GM21381 (cell line): ENCODE measurements at regions not wholly inside any gene's neighbourhood (a gene's known extent, or its start where the extent isn't known, plus 50 kb on each side); places are given as distances from the start of the nearest gene placed in this dataset.
"Not testable (repeated sequence)": the region's sequence is repeated elsewhere in the genome, so short reads cannot be mapped to it uniquely, and the experiment has no call there.

Source experiments
- ATAC-seq: cut with Tn5 transposase; IDR thresholded peaks from one replicate; pipeline ENCODE4 v1.9.1; 2021; ENCODE audit warnings: mild to moderate bottlenecking, moderate library complexity; ENCODE audit not compliant: unreplicated experiment

DNA sequence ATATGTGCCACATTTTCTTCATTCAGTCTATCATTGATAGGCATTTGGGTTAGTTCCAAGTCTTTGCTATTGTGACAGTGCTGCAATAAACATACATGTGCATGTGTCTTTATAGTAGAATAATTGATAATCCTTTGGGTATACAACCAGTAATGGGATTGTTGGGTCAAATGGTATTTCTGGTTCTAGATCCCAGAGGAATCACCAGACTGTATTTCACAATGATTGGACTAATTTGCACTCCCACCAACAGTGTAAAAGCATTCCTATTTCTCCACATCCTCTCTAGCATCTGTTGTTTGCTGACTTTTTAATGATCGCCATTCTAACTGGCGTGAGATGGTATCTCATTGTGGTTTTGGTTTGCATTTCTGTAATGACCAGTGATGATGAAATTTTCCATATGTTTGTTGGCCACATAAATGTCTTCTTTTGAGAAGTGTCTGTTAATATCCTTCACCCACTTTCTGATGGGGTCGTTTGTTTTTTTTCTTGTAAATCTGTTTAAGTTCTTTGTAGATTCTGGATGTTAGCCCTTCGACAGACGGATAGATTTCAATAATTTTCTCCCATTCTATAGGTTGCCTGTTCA is 801.3 kb upstream of the ADAMTS5 start:
- not testable (repeated sequence) for ATAC-seq

DNA sequence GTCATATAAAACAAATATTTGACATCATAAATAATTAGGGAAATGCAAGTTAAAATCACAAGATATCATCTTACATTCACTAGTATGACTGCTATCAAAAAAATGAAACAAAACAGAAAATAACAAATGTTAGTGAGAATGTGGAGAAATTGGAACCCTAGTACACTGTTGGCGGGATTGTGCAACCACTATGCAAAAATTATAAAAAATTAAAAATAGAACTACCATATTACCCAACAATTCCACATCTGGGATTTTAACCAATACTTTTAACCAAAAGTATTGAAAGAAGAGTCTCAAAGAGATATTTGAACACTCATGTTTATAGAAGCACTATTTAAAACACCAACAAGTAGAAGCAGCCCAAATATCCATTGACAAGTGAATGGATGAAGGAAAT is 797.2 kb upstream of the ADAMTS5 start:
- ATAC-seq = no peak

GRCh38 chr21:27761623-27762022 is 794.7 kb upstream of the ADAMTS5 start:
- no peak for ATAC-seq

- no peak for ATAC-seq
These were observed 792.9 kb upstream of the ADAMTS5 start for GRCh38 chr21:27759820-27760219.

DNA sequence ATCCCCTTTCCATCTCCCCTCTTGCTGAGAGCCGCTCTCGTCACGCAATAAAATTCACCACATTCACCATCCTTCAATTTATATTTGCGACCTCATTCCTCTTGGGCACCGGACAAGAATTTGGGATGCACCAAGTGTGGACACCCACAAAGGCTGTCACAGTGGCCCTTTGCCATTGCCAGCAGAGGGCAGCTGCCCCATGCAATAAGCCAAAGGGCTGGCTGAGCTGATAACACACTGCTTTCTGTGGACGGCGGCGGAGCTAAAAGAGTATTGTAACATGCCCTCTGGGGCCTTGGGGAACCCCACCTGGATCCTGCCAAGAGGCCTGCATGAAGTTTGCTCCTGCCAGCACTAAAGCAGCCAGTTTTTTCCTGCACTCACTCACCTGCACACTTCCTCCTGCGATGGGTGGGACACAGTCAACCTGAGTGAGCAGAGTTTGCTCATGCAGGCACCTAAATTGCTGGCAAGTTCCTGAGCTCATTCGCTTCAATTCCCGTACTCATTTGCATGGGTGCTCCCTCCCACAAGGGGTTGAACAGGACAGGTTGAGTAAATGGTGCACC is 792.3 kb upstream of the ADAMTS5 start:
- no peak for ATAC-seq

- no peak for ATAC-seq
These were observed 789.3 kb upstream of the ADAMTS5 start for GRCh38 chr21:27756191-27756590.

GRCh38 chr21:27743971-27744564 is 777.2 kb upstream of the ADAMTS5 start:
- ATAC-seq = no peak

DNA sequence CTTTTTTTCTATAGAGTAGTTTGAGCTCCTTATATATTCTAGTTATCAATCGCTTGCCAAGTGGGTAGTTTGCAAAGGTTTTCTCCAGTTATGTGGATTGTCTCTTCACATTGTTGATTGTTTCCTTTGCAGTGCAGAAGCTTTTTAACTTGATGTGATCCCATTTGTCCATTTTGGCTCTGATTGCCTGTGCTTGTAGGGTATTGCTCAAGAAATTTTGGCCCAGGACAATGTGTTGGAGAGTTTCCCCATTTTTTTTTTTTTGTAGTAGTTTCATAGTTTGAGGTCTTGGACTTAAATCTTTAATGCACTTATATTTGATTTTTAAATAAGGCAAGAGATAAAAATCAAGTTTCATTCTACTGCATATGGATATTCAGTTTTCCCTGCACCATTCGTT is 774.8 kb upstream of the ADAMTS5 start:
- ATAC-seq = no peak

DNA sequence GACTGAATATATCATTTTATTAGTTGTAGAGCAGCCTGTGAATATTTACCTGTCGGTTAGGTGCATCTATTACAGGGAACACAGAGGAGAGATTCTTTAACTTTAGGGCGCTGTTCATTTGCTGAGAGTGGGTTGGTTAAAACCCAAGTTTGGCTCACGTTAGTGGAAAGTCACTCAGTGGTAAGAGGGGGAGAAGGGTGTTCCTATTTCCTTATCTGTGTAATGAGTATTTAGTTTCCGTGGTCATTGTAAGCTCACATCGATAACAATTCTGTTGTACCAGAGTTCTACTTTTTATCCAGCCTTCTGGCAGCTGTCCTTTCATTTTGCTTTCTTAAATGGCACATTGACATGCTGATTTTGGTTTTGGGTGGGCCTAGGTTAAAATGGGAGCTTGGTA is 773.2 kb upstream of the ADAMTS5 start:
- no peak for ATAC-seq

- no peak for ATAC-seq
These were observed 772.3 kb upstream of the ADAMTS5 start for GRCh38 chr21:27739187-27739586.

DNA sequence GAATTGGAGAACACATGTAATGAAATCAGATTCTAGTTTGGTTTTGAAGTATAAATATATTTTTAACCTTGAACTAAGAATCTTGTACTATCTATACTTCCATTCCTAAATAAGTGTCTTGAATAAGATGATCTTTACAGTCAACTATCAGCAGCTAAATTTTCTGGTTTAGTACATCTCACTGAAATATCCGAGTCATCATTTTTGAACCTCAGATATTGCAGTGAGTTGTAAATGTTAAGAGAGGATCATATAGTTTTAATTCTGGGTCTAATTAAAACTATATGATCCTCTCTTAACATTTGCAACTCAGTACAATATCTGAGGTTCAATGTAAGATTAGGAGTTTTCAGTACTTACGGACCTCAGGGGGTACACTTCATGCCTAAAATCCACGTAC is 768.8 kb upstream of the ADAMTS5 start:
- no peak for ATAC-seq

- ATAC-seq = no peak
These were observed 767.3 kb upstream of the ADAMTS5 start for GRCh38 chr21:27734146-27734545.

DNA sequence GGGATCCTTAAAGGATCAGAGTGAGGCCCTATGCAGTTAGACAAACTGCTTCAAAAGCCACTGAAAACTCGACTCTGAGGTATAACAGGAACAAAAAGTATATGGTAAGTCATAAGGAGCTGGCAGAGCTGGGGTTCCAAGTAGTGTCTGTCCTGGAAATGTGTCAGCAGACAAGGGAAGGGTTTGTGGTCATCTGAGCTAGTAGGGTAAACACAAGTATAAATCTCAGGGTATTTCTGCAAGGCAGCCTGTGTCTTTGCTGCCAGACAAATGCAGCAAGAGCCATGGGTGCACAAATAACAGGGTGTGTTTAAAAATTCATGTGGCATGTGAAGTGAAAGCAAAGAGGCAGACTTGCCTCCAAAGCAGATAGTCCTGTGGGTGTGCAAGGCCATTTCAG is 759.0 kb upstream of the ADAMTS5 start:
- ATAC-seq = no peak

- no peak for ATAC-seq
These were observed 755.2 kb upstream of the ADAMTS5 start for GRCh38 chr21:27722095-27722494.

- ATAC-seq = no peak
These were observed 754.8 kb upstream of the ADAMTS5 start for GRCh38 chr21:27721675-27722074.

- no peak for ATAC-seq
These were observed 752.3 kb upstream of the ADAMTS5 start for GRCh38 chr21:27719226-27719625.

DNA sequence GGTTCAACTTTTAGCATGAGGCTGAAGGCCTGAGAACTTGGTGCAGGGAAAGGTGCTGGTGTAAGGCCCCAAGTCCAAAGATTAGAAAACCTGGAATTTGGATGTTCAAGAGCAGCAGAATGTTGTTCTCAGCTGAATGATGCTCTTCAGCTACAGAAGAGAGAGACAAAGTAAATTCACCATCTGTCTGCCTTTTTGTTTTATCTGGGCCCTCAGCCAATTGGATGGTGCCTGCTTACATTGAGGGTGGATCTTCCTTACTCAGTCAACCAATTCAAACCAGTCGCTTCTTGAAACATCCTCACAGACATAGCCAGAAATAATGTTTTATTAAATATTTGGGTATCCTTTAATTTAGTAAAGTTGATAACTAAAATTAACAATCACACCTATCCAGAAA is 748.2 kb upstream of the ADAMTS5 start:
- no peak for ATAC-seq

DNA sequence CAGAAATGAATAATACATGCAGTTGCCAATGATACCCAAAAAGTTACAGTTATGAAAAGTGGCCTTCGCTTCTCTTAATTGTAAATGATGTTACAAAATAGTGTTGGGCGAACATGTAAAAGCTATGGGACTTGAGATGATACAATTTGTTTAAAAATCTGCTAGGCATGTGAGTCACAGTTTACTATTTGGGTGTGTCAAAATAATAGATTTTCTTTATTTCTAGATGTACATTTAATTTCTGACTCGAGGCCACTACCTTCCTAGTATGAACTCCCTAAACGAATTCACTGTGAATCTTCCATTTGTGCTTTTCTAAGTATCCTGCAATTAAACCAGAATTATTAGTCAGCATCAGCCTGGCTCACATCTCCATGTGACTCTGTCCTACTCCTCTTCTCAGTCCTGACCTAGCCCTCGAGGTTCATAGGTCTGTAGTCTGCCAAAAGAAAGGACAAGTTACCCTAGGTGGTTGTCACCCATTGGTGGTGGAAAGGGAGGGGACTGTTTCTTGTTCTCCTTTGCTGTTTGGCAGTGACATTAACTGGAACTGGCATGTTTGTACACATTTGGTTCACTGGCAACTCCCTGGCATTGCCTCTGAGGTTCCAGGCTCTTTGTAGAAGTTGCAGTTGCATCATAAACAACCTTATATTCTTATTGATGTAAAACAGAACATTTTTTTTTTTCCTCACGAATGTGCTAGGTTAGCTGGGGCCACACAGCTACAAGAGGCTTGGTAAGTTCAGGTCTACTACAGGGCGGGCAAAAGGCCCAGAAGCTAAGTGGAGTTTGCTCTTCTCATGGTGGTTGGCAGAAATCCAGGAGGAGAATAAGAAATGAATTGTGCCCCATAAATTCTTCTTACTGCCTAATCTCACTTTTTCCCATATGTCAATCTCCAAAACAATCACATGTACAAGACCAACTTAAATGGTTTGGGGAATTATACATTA is 746.5 kb upstream of the ADAMTS5 start:
- ATAC-seq = no peak

GRCh38 chr21:27704567-27705166 is 737.8 kb upstream of the ADAMTS5 start:
- no peak for ATAC-seq

GRCh38 chr21:27703791-27704190 is 736.9 kb upstream of the ADAMTS5 start:
- ATAC-seq = no peak

- ATAC-seq = peak; percentile 66
These were observed 734.2 kb upstream of the ADAMTS5 start for GRCh38 chr21:27700974-27701614.
